GM21390 (cell line): ENCODE measurements at regions not wholly inside any gene's neighbourhood (a gene's known extent, or its start where the extent isn't known, plus 50 kb on each side); places are given as distances from the start of the nearest gene placed in this dataset.
"Not testable (repeated sequence)": the region's sequence is repeated elsewhere in the genome, so short reads cannot be mapped to it uniquely, and the experiment has no call there.

Source experiments
- ATAC-seq: cut with Tn5 transposase; IDR thresholded peaks from one replicate; pipeline ENCODE4 v1.9.1; 2021; ENCODE audit not compliant: unreplicated experiment

GRCh38 chr2:149732730-149733290 is 145.2 kb upstream of the MMADHC start:
- no peak for ATAC-seq

- ATAC-seq, result no peak
These were observed 144.6 kb upstream of the MMADHC start for GRCh38 chr2:149732001-149732685.

GRCh38 chr2:149731079-149731478 is 143.5 kb upstream of the MMADHC start:
- no peak for ATAC-seq

- ATAC-seq, result no peak
These were observed 142.0 kb upstream of the MMADHC start for GRCh38 chr2:149729586-149729985.

GRCh38 chr2:149727927-149728326 is 140.4 kb upstream of the MMADHC start:
- ATAC-seq, result no peak

GRCh38 chr2:149725234-149725633 is 137.7 kb upstream of the MMADHC start:
- ATAC-seq, result no peak

- no peak for ATAC-seq
These were observed 136.5 kb upstream of the MMADHC start for GRCh38 chr2:149724091-149724490.

- no peak for ATAC-seq
These were observed 133.0 kb upstream of the MMADHC start for GRCh38 chr2:149720615-149721014.

GRCh38 chr2:149719695-149720094 is 132.1 kb upstream of the MMADHC start:
- ATAC-seq, result no peak

GRCh38 chr2:149716687-149717086 is 129.1 kb upstream of the MMADHC start:
- no peak for ATAC-seq

- no peak for ATAC-seq
These were observed 128.3 kb upstream of the MMADHC start for GRCh38 chr2:149715894-149716293.

- no peak for ATAC-seq
These were observed 127.5 kb upstream of the MMADHC start for GRCh38 chr2:149715005-149715592.

- ATAC-seq, result no peak
These were observed 122.1 kb upstream of the MMADHC start for GRCh38 chr2:149709496-149710263.

- no peak for ATAC-seq
These were observed 115.7 kb upstream of the MMADHC start for GRCh38 chr2:149703281-149703680.

- ATAC-seq, result no peak
These were observed 115.0 kb upstream of the MMADHC start for GRCh38 chr2:149702571-149702970.

GRCh38 chr2:149701241-149701640 is 113.7 kb upstream of the MMADHC start:
- no peak for ATAC-seq

GRCh38 chr2:149692961-149693396 is 105.4 kb upstream of the MMADHC start:
- ATAC-seq, result no peak

- ATAC-seq, result no peak
These were observed 103.2 kb upstream of the MMADHC start for GRCh38 chr2:149690825-149691224.

GRCh38 chr2:149687052-149687427 is 99.5 kb upstream of the MMADHC start:
- no peak for ATAC-seq

- no peak for ATAC-seq
These were observed 98.8 kb upstream of the MMADHC start for GRCh38 chr2:149686136-149687051.

GRCh38 chr2:149685401-149685800 is 97.8 kb upstream of the MMADHC start:
- ATAC-seq, result not testable (repeated sequence)
